ENCODE measurements at regions not wholly inside any gene's neighbourhood (a gene's known extent, or its start where the extent isn't known, plus 50 kb on each side); places are given as distances from the start of the nearest gene placed in this dataset.
"Not testable (repeated sequence)": the region's sequence is repeated elsewhere in the genome, so short reads cannot be mapped to it uniquely, and the experiment has no call there.

- POLR2A ChIA-PET; H3K27me3 ChIP-seq (replicated peaks in 1 of 2; ENCODE audit: control insufficient read depth in 2 of 2, insufficient read depth in 2 of 2, low read length in 1 of 2); H4K20me1 ChIP-seq (ENCODE audit: control insufficient read depth, insufficient read depth); in situ Hi-C loops (cut with MboI); RAD21 ChIA-PET (ENCODE audit: unreplicated experiment); BruUV-seq (replicated peaks); H3K36me3 ChIP-seq (ENCODE audit: control insufficient read depth in 2 of 2, insufficient read depth in 2 of 2, low read length in 1 of 2); H3K9ac ChIP-seq (ENCODE audit: control insufficient read depth, insufficient read depth, low read length); CTCF ChIA-PET; FAIRE-seq; H3K27ac ChIP-seq (ENCODE audit: control insufficient read depth, insufficient read depth); H3K79me2 ChIP-seq (ENCODE audit: control insufficient read depth, insufficient read depth, low read length); SMC1A ChIA-PET (ENCODE audit: uncharacterized antibody, unreplicated experiment); H3K4me2 ChIP-seq (ENCODE audit: control insufficient read depth, insufficient read depth); intact Hi-C loops (cut with micrococcal nuclease; ENCODE audit: unreplicated experiment); H3K9me3 ChIP-seq (replicated peaks; ENCODE audit: control insufficient read depth, insufficient read depth, low read length); H3K4me1 ChIP-seq (ENCODE audit: control insufficient read depth, insufficient read depth, low read length); ATAC-seq; DNase-seq (ENCODE audit: low read depth, low spot score); H3K4me3 ChIP-seq; H2AFZ ChIP-seq (ENCODE audit: control insufficient read depth, low read depth, low read length): not testable (repeated sequence)
- 63% methylated on average over 3 of the region's 3 CpGs for WGBS (ENCODE audit: insufficient coverage, insufficient replicate concordance, low lambda C conversion rate, missing lambda C conversion rate)
Observed at GRCh38 chr7:79995741-79996140, 138.9 kb upstream of the GNAI1 start.

GRCh38 chr7:79988653-79989052, 146.0 kb upstream of the GNAI1 start:
- DNase-seq (ENCODE audit: low read depth, low spot score): no peak
- intact Hi-C loops (cut with micrococcal nuclease; ENCODE audit: unreplicated experiment): no loop called here
- Histone ChIP-seq H3K36me3 (ENCODE audit: control insufficient read depth in 2 of 2, insufficient read depth in 2 of 2, low read length in 1 of 2) (no peaks in the 10 kb centered on the region), H3K9me3 (replicated peaks; ENCODE audit: control insufficient read depth, insufficient read depth, low read length) (no peaks in the 10 kb centered on the region), H3K27me3 (replicated peaks in 1 of 2; ENCODE audit: control insufficient read depth in 2 of 2, insufficient read depth in 2 of 2, low read length in 1 of 2) (no peaks in the 10 kb centered on the region), H3K27ac (ENCODE audit: control insufficient read depth, insufficient read depth) (no peak overlapping the region), H3K4me3 (no peak overlapping the region), H3K4me1 (ENCODE audit: control insufficient read depth, insufficient read depth, low read length) (no peaks in the 10 kb centered on the region), H2AFZ (ENCODE audit: control insufficient read depth, low read depth, low read length) (no peak overlapping the region), H3K4me2 (ENCODE audit: control insufficient read depth, insufficient read depth) (no peak overlapping the region), H4K20me1 (ENCODE audit: control insufficient read depth, insufficient read depth) (no peaks in the 10 kb centered on the region), H3K79me2 (ENCODE audit: control insufficient read depth, insufficient read depth, low read length) (no peaks in the 10 kb centered on the region), H3K9ac (ENCODE audit: control insufficient read depth, insufficient read depth, low read length) (no peak overlapping the region)
- ChIA-PET RAD21 (ENCODE audit: unreplicated experiment) (no interaction called here), SMC1A (ENCODE audit: uncharacterized antibody, unreplicated experiment) (no interaction called here), CTCF (interaction anchor here (0.6 kb wide), 1 partner anchor 1003 kb away, joined by 3 read pairs; no protein-coding TSS in a partner anchor), POLR2A (no interaction called here)
- no TSS peak for BruUV-seq (replicated peaks)
- WGBS (ENCODE audit: insufficient coverage, insufficient replicate concordance, low lambda C conversion rate, missing lambda C conversion rate): 27% methylated on average over 1 of the region's 1 CpG
- ATAC-seq: no peak
- FAIRE-seq: no peak
- in situ Hi-C loops (cut with MboI): no loop called here
- TF ChIP-seq CEBPZ (IDR thresholded peaks at IDR 0.05; ENCODE audit: low read depth, low read length): no peak
- no peak for TF ChIP-seq ZNF592 (IDR thresholded peaks at IDR 0.05)
- TF ChIP-seq DPF2 (IDR thresholded peaks at IDR 0.05): no peak
- no peak for TF ChIP-seq TAF1 (IDR thresholded peaks at IDR 0.05; ENCODE audit: borderline replicate concordance, low read depth, low read length)
- TF ChIP-seq SMARCA5 (IDR thresholded peaks at IDR 0.05): no peak
- no peak for TF ChIP-seq ELK1 (IDR thresholded peaks at IDR 0.05; ENCODE audit: low read depth, low read length)
- TF ChIP-seq ATF2 (IDR thresholded peaks at IDR 0.05; ENCODE audit: low read length): no peak
- no peak for TF ChIP-seq SREBF1 (IDR thresholded peaks at IDR 0.05; ENCODE audit: low read length)
